ENCODE measurements at regions not wholly inside any gene's neighbourhood (a gene's known extent, or its start where the extent isn't known, plus 50 kb on each side); places are given as distances from the start of the nearest gene placed in this dataset.

- TF ChIP-seq, protein P1, sequence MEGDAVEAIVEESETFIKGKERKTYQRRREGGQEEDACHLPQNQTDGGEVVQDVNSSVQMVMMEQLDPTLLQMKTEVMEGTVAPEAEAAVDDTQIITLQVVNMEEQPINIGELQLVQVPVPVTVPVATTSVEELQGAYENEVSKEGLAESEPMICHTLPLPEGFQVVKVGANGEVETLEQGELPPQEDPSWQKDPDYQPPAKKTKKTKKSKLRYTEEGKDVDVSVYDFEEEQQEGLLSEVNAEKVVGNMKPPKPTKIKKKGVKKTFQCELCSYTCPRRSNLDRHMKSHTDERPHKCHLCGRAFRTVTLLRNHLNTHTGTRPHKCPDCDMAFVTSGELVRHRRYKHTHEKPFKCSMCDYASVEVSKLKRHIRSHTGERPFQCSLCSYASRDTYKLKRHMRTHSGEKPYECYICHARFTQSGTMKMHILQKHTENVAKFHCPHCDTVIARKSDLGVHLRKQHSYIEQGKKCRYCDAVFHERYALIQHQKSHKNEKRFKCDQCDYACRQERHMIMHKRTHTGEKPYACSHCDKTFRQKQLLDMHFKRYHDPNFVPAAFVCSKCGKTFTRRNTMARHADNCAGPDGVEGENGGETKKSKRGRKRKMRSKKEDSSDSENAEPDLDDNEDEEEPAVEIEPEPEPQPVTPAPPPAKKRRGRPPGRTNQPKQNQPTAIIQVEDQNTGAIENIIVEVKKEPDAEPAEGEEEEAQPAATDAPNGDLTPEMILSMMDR (IDR thresholded peaks at IDR 0.05): no peak
- TF ChIP-seq POLR2A (IDR thresholded peaks at IDR 0.05) (no peak), EP300 (IDR thresholded peaks at IDR 0.05) (no peak), POLR2AphosphoS5 (IDR thresholded peaks at IDR 0.05) (no peak)
Observed at GRCh38 chr12:67788118-67788517, 139.6 kb downstream of the DYRK2 start.

Data from gastroesophageal sphincter (tissue), 3 donors.